Endothelial cell of hepatic sinusoid (primary cell): ENCODE measurements at regions not wholly inside any gene's neighbourhood (a gene's known extent, or its start where the extent isn't known, plus 50 kb on each side); places are given as distances from the start of the nearest gene placed in this dataset.
"Not testable (repeated sequence)": the region's sequence is repeated elsewhere in the genome, so short reads cannot be mapped to it uniquely, and the experiment has no call there.

Experiments used
- in situ Hi-C: cut with HindIII; loops from 2 replicates; pipeline ENCODE4 v1.10.0; 2017; ENCODE audit warnings: low sequenced_read_pairs

DNA sequence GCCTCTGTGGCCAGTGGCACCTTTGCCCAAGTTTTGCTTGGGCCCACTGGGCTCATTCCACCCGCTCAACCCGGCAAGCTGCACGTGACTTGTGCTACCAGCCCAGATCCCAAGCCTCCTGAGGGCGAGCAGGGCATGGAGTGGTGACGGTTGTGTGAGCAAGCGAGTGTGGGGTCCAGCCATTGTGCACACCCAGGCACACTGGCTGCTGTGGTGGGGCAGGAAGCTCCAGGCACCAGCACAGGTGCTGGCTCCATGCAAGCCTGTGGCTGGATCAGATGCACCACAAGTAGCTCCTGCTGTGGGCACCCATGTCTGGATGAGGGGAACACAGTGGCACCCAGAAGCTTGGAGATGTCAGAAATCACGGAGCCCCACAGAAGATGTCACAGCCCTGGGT lies 557.0 kb upstream of the GNPDA2 start:
- in situ Hi-C loops: no loop called here

DNA sequence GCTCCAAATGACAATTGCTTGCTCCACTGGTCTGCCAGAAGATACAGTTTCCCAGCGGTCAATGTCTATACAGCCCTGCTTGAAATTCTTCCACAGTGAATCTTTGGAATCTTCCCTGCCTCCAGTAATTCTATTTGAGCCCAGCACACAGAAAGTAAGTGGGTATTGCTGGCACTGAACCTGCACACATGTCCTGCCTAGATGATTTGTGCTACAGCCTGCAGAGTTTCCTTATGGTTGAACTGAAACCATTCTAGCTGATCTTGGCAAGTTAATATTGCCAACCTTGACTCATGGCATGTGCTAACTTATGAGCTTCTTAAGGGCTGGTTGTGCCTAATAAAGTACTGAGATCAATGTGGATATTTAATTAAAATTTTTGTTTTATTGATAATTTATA lies 553.8 kb upstream of the GNPDA2 start:
- in situ Hi-C loops: no loop called here

DNA sequence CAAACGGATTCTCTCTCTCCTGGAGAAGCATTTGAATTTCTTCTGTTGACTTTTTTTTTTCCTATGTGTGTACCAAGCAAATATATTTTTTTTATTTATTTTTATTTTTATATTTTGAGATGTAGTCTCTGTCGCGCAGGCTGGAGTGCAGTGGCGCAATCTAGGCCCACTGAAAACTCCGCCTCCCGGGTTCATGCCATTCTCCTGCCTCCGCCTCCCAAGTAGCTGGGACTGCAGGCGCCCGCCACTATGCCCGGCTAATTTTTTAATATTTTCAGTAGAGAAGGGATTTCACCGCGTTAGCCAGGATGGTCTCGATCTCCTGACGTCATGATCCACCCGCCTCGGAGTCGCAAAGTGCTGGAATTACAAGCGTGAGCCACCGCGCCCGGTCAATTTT lies 549.5 kb upstream of the GNPDA2 start:
- in situ Hi-C loops: no loop called here

DNA sequence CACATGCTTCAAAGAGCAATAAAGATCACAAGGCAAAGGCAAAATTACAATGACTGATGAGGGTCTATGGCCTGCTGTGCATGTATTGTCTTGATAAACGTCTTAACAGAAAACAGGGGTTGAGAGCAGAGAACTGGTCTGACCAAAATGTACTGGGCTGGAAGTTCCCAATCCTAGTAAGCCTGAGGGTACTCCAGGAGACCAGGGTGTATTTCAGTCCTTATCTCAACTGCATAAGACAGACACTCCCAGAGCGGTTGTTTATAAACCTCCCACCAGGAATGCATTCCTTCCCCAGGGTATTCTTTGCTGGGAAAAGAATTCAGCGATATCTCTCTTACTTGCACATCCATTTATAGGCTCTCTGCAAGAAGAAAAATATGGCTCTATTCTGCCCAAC lies 521.8 kb upstream of the GNPDA2 start:
- in situ Hi-C loops: not testable (repeated sequence)

DNA sequence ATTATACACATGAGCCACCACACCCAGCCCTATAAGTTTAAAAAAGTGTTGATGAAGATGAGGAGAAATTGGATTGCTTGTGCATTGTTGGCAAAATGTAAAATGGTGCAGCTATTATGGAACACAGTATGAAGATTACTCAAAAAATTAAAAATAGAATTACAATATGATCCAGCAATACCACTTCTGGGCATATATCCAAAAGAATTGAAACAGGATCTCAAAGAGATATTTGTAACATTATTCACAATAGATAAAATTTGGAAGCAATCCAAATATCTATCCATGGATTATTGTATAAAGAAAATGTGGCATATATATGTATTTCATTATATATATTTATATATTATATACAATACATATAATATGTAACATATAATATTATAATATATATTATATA lies 515.6 kb upstream of the GNPDA2 start:
- in situ Hi-C loops: no loop called here

DNA sequence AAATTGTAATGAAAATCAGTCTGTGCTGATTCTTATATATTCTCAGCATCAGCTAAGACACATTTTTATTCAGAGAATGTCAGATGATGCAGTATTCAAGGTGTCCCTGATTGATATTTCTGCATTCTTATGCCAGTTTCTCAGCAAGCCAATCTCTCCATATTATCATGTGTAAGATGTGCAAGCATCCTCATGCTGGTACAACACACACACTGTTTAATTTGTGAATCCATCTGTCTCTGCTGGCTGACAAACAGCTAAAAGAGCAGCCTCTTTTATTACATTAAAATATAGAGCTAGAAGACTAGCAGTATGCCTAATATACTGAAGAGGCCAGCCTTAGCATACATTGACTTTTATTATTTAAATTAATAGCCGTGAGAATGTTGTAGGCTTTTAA lies 502.9 kb upstream of the GNPDA2 start:
- in situ Hi-C loops: no loop called here

DNA sequence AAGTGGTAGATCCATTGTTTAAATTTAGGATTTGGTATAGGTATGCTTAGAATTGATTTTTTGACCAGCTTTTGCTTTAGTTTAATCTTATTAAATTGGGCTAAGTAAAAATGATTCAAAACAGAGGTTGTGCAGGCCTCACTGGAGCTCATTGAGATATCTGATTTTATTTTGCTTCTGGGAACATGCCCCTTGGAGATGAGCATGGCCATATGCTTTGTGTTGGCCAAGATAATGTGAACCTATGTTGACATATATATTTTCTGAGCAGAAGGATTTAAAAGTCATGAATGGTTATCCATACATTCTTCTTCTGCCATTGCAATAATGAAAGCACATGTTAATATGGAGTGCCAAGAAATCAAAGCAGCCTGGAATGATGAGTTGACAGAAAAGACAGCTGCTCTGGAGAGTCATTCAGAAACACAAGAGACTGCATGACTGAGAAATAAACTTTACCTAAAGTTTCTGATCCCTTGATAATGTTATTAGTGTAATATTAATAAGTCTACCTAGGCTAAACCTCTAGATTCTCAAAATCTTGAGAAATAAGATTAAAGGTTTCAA lies 489.7 kb upstream of the GNPDA2 start:
- in situ Hi-C loops: no loop called here

DNA sequence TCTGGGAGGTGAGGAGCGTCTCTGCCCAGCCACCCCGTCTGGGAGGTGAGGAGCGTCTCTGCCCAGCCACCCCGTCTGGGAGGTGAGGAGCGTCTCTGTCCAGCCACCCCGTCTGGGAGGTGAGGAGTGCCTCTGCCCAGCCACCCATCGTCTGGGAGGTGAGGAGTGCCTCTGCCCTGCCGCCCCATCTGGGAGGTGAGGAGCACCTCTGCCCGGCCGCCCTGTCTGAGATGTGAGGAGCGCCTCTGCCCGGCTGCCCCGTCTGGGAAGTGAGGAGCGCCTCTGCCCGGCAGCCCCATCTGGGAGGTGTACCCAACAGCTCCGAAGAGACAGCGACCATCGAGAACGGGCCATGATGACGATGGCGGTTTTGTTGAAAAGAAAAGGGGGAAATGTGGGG lies 482.1 kb upstream of the GNPDA2 start:
- in situ Hi-C loops: not testable (repeated sequence)

DNA sequence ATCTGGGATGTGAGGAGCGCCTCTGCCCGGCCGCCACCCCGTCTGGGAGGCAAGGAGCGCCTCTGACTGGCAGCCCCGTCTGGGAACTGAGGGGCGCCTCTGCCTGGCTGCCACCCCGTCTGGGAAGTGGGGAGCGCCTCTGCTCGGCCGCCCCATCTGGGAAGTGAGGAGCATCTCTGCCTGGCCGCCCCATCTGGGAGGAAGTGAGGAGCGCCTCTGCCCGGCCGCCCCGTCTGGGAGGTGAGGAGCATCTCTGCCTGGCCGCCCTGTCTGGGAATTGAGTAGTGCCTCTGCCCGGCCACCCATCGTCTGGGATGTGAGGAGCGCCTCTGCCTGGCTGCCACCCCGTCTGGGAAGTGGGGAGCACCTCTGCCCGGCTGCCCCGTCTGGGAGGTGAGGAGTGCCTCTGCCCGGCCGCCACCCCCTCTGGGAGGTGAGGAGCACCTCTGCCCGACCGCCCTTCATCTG lies 481.5 kb upstream of the GNPDA2 start:
- in situ Hi-C loops: not testable (repeated sequence)

DNA sequence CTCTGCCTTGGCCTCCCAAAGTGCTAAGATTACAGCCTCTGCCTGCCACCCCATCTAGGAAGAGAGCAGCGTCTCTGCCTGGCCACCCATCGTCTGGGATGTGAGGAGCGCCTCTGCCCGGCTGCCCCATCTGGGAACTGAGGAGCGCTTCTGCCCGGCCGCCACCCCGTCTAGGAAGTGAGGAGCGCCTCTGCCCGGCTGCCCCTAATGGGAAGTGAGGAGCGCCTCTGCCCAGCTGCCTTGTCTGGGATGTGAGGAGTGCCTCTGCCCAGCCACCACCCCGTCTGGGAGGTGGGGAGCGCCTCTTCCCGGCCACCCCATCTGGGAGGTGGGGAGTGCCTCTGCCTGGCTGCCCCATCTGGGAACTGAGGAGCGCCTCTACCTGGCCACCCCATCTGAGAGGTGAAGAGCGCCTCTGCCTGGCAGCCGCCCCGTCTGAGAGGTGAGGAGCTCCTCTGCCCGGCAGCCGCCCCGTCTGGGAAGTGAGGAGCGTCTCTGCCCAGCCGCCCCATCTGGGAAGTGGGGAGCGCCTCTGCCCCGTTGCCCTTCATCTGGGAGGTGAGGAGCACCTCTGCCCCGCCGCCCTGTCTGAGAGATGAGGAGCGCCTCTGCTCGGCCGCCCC lies 481.0 kb upstream of the GNPDA2 start:
- in situ Hi-C loops: not testable (repeated sequence)

DNA sequence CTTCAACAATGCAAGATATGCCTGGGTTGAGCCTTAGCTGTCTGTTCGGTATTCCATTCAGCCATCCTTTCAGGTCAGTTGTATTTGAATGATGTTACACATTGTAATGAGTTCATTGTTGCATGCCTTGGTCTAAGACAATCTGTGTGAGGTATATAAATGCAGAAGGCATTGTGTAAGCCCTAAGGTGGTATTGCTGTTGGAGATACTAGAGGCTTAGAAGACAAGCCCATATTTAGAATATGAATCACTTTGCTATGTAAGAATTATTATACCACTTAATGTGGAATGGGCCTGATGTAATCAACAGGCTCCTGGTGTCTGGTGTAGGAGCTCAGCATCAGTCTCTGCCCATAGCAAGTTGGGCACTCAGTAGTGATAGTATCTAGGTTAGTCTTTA lies 473.4 kb upstream of the GNPDA2 start:
- in situ Hi-C loops: no loop called here

DNA sequence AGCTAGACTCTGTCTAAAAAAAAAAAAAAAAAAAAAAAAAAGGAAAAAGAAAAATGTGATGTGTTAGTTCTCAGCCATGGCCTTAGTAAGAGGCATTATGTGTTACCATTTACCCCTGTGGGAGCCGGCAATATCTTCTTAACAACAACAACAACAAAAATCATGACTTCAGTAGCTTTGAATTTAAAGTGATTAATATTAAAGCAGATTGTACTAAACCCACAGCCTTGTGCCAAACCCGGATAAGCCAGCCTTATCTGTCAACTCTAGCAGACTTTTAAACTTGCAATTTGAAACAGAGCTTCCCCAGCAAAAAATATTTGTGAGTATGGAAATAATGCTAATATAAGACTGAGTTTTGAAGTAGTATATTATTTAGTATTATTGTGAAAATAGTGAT lies 462.1 kb upstream of the GNPDA2 start:
- in situ Hi-C loops: no loop called here

DNA sequence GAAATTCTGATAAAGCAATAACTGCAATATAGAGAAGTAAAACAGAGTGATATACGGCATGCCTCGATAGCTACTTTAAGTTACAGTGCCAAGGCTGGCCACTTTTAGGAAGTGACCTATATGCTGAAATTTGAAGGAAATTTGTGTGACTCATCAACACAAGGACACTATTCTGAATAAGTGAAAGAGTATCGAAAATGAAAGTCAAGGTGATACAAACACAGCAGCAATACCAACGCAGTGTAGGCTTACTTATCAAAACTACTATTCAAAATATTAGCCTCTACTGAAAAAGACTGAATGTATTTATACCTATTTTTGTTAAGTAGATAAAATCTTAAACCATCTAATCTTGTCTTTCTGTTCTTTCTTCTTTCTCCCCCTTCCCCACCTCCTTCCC lies 459.9 kb upstream of the GNPDA2 start:
- in situ Hi-C loops: no loop called here

DNA sequence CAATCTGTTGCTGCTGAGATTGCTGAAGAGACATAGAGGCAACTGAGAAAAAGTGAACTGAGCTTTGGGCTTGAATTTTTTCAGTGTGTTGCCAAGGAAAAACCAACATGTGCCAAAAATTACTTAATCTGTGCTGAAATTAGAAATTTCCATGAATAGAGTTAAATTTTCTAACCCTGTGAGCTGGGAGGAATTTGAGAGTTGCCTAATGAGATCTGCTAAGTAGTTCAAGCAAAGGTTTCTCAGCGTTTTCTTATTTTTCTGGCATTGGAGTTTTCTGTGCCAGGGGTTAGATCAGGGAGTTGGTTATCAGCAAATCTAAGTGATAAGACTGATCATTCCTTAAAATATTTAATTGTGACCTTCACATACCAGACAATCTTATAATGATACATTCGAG lies 457.5 kb upstream of the GNPDA2 start:
- in situ Hi-C loops: no loop called here

DNA sequence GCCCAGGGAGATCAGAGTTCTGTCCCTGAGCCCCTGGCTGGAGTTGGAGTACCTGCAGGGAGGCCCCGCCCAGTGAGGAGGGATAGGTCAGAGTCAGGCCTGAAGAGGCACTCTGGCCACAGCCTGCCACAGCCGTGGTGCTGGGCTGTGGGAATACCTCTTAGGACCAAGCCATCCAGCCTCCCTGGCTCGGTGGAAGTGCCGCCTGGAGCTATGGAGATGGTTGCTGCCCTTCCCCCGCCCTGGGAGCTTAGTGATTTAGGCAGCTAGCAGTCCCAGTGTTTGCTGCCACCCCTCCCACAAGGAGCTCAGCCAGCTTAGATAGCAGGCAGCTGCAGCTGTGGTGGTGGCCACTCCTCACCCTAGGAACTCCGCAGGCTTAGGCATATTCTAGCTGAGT lies 446.3 kb upstream of the GNPDA2 start:
- in situ Hi-C loops: no loop called here

DNA sequence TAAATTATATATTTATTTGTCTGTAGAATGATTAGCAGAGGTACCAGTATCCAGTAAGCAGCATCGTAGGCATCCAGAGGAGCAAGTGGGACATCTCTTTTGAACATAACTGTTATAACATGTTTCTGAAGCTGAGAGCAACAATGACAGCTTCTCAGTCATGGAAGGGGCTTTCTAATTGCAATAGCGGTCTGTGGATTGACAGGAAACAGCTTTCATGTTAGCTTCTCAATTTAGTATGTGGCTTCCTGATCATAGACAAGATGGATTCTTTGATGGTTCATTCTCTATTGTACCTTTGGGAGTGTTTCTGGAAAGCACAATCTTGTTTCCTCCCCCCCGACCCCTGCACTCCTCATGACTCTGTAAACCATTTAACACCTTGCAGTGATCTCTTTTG lies 434.6 kb upstream of the GNPDA2 start:
- in situ Hi-C loops: no loop called here

DNA sequence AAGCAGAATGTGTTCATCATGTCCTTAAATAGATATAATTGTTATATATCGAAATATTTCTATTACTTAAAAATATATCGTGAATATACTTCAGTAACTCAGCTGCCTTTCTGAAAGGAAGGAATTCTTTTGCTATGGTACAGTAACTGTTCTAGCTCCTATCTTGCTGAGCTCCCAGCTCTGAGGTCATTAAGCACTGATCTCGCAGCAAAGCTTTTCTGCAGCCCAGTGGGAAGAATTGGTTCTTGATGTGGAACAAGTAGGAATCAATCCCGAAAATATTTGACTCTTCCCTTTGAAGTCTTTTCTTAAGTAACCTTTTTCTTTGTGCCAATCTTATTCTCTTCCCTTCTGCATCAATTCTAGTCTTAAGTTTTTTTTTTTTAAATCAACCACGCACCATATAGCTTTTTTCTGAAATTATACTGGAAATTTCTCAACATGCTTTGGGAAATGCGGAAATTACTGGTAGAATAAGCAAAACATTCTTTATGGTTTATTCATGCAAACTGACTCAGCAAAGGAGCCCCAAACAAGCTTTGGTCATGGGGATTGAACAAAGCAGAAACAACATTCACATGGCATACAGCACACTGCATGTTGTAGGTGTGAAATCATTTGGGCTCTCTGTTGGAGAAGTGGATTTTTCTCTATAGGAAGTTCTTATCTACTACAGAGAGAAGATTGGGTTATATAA lies 428.9 kb upstream of the GNPDA2 start:
- in situ Hi-C loops: no loop called here

DNA sequence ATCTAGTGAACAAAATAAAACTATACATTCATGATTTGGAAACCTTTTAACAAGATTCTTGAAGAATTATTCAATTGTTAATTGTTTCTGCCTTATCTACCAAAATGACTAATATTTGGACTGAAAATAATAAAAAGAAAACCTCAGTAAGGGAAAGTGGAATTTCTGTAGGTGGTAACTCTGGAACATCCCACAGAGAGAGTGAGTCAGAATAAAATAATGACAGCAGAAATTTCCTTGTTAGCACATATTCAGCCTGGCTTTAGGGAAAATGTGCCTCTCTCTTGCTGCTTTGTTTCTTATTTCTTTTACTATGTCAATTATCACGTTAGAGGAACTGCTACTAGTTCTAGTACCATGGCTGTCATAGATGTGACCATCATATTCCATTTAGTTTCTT lies 421.5 kb upstream of the GNPDA2 start:
- in situ Hi-C loops: no loop called here

DNA sequence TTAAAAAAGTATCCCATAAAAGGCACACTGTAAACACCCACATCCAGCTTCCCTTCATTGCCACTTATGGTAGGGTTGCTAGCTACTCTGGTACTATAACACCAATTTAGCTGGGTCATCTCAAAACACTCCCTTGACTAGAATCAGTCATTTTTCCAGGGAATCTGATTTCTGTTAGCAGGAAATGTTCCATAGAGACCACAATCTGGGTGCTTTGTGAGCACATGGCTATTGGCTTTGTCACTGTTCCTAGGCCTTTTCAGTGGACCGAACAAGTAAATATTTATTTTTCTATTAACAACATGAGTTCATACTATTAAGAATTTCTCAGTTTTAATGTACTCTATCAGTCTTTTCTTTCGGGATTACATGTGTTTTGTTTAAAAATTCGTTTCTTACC lies 404.7 kb upstream of the GNPDA2 start:
- in situ Hi-C loops: no loop called here

DNA sequence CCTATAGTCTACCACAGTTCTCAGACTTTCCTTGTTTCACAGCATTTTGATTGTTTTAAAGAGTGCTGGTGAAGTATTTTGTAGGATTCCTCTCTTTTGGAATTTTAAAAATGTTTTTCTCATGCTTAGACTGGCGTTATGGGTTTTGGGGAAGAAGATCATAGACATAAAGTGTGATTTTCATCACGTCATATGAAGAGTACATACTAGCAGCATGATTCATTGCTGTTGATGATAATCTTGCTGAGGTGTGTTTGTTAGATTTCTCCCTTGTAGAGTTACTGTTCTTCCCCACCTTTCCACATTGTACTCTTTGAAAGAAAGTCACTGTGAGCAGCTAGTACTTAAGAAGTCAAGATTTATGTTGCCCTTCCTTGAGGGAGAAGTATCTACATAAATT lies 396.1 kb upstream of the GNPDA2 start:
- in situ Hi-C loops: loop anchor here (5.0 kb wide), 1 partner anchor 55 kb away; no protein-coding TSS in a partner anchor

DNA sequence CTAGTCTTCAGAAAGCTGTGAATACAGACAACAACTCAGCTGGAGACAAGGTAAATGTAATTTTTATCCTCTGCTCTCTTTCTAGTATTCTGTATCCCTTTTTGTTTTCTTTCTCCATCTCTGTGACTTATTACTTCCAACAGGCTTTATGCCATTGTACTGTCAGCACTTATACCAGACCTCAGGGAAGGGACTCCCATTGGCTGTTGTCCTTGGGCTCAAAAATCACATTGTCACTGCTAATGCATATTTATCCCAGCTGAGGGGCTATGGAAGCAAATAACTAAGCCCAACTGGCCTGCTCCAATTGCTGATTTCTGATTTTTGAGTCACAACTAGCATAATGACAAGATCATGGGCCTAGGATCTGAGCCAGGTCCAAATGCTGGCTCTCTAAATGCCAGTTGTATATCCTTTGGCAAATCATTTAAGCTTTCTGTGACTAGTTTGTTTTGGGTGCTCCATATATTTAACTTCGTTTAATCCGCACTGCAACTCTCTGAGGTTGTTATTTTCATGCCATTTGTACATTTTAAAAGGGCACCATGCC lies 395.1 kb upstream of the GNPDA2 start:
- in situ Hi-C loops: loop anchor here (5.0 kb wide), 1 partner anchor 56 kb away; no protein-coding TSS in a partner anchor

DNA sequence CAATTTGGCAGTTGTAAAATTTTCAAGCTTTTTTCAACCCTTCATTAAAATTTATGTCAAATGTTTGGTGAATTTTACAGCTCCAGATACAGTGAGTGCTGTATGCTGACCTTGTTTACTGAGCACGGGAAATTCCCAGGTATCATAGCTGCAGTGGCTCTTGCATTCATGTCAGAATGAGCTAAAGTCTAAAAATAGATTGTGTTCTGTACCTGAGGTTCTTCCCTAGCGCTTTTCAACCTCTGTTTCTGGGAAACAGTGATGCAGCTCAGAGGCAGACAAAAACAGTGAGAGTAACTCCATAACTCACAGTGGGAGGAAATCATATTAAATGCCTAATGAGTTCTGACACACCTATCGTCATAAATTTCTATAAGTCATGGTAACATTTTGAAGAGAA lies 393.8 kb upstream of the GNPDA2 start:
- in situ Hi-C loops: loop anchor here (5.0 kb wide), 1 partner anchor 57 kb away; no protein-coding TSS in a partner anchor
